Adrenal gland (tissue), 5 donors: ENCODE measurements at regions not wholly inside any gene's neighbourhood (a gene's known extent, or its start where the extent isn't known, plus 50 kb on each side); places are given as distances from the start of the nearest gene placed in this dataset.

Experiments used
- POLR2A ChIP-seq, 2 donors: fragments of 450-650 bp; IDR thresholded peaks; one replicate each; pipeline ENCODE4 v1.6.1; 2017; ENCODE audit warnings: antibody characterized with exemption in 2 of 2, mild to moderate bottlenecking in 2 of 2, moderate library complexity in 1 of 2
- TF ChIP-seq, protein P1 (sequence below), 6 experiments: fragments of 450-650 bp in 4 of 6; fragments of 200-600 bp in 2 of 6; sonication (generic) in 1 of 6; IDR thresholded peaks; 1 replicate in 5 of 6; 2 replicates in 1 of 6; pipeline versions ENCODE4 v1.5.1 to v1.8.0; 2016 to 2021; ENCODE audit warnings: antibody characterized with exemption in 6 of 6, mild to moderate bottlenecking in 2 of 6, moderate library complexity in 1 of 6
- donor health status: DM: no; HTN: no; CAD: no.

GRCh38 chr9:78525986-78526560, 229.1 kb downstream of the PSAT1 start:
- TF ChIP-seq, protein P1, sequence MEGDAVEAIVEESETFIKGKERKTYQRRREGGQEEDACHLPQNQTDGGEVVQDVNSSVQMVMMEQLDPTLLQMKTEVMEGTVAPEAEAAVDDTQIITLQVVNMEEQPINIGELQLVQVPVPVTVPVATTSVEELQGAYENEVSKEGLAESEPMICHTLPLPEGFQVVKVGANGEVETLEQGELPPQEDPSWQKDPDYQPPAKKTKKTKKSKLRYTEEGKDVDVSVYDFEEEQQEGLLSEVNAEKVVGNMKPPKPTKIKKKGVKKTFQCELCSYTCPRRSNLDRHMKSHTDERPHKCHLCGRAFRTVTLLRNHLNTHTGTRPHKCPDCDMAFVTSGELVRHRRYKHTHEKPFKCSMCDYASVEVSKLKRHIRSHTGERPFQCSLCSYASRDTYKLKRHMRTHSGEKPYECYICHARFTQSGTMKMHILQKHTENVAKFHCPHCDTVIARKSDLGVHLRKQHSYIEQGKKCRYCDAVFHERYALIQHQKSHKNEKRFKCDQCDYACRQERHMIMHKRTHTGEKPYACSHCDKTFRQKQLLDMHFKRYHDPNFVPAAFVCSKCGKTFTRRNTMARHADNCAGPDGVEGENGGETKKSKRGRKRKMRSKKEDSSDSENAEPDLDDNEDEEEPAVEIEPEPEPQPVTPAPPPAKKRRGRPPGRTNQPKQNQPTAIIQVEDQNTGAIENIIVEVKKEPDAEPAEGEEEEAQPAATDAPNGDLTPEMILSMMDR (IDR thresholded peaks at IDR 0.05) = no peak
- no peak for TF ChIP-seq POLR2A (IDR thresholded peaks at IDR 0.05)
